Hepatocyte (in vitro differentiated cells): ENCODE measurements at regions not wholly inside any gene's neighbourhood (a gene's known extent, or its start where the extent isn't known, plus 50 kb on each side); places are given as distances from the start of the nearest gene placed in this dataset.

Source experiments
- CTCF ChIP-seq: fragments of 200-600 bp; sonication (generic); IDR thresholded peaks from 2 replicates; pipeline ENCODE4 v1.5.1; 2016; ENCODE audit warnings: antibody characterized with exemption, mild to moderate bottlenecking; ENCODE audit not compliant: poor library complexity
- EZH2 ChIP-seq: fragments of 200-600 bp; sonication (generic); IDR thresholded peaks from 2 replicates; pipeline ENCODE4 v1.6.1; 2016; ENCODE audit warnings: antibody characterized with exemption, mild to moderate bottlenecking, borderline replicate concordance

- TF ChIP-seq CTCF (no peak), EZH2 (no peak)
Measured at GRCh38 chr3:81279481-81280379, 481.7 kb downstream of the GBE1 start.
